GM12878 (cell line): ENCODE measurements at regions not wholly inside any gene's neighbourhood (a gene's known extent, or its start where the extent isn't known, plus 50 kb on each side); places are given as distances from the start of the nearest gene placed in this dataset.

Source experiments
- ZSCAN29 ChIP-seq: fragments of 450-650 bp; IDR thresholded peaks from 2 replicates; pipeline ENCODE4 v1.6.1; 2017; ENCODE audit warnings: mild to moderate bottlenecking, moderate library complexity
- TF ChIP-seq, protein P1 (sequence below), 3 experiments: IDR thresholded peaks in 2 of 3; conservative IDR thresholded peaks in 1 of 3; 2 replicates each; pipeline ENCODE4 v1.5.1; 2011; ENCODE audit warnings: low read depth in 3 of 3, low read length in 3 of 3, mild to moderate bottlenecking in 3 of 3, control low read depth in 2 of 3, moderate library complexity in 2 of 3, inconsistent platforms in 1 of 3, mixed read lengths in 1 of 3; ENCODE audit not compliant: control insufficient read depth in 2 of 3, insufficient read depth in 1 of 3; ENCODE audit errors: extremely low read depth in 1 of 3

DNA sequence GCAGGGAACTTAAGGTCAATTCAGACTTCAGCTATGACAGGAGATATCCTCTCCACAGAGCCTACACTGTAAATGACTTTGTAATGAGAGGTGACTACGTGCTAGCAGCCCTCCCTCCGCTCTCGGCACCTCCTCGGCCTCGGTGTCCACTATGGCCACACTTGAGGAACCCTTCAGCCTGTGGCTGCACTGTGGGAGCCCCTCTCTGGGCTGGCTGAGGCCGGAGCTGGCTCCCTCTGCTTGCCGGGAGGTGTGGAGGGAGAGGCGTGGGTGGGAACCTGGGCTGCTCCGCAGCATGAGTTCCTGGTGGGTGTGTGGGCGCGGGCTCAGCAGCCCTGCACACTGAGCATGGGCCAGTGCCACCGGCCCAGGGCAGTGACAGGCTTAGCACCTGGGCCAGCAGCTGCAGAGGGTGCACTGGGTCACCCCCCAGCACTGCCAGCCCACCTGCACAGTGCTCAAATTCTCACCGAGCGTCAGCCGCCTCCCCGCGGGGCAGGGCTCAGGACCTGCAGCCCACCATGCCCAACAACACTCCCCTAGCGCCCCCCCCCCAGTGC is 137.6 kb upstream of the SPACA7 start:
- TF ChIP-seq ZSCAN29, result no peak
- TF ChIP-seq, protein P1, sequence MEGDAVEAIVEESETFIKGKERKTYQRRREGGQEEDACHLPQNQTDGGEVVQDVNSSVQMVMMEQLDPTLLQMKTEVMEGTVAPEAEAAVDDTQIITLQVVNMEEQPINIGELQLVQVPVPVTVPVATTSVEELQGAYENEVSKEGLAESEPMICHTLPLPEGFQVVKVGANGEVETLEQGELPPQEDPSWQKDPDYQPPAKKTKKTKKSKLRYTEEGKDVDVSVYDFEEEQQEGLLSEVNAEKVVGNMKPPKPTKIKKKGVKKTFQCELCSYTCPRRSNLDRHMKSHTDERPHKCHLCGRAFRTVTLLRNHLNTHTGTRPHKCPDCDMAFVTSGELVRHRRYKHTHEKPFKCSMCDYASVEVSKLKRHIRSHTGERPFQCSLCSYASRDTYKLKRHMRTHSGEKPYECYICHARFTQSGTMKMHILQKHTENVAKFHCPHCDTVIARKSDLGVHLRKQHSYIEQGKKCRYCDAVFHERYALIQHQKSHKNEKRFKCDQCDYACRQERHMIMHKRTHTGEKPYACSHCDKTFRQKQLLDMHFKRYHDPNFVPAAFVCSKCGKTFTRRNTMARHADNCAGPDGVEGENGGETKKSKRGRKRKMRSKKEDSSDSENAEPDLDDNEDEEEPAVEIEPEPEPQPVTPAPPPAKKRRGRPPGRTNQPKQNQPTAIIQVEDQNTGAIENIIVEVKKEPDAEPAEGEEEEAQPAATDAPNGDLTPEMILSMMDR (IDR thresholded peaks at IDR 0.05 in 2 of 3, conservative IDR thresholded peaks at IDR 0.05 in 1 of 3; ENCODE audit: control insufficient read depth in 2 of 3, extremely low read depth in 1 of 3, insufficient read depth in 1 of 3, low read depth in 3 of 3, low read length in 3 of 3), result no peak
